IMR-90 (cell line): ENCODE measurements at regions not wholly inside any gene's neighbourhood (a gene's known extent, or its start where the extent isn't known, plus 50 kb on each side); places are given as distances from the start of the nearest gene placed in this dataset.

Experiments used
- ATAC-seq: fragments of 200-7000 bp; cut with Tn5 transposase; 2 replicates; pipeline ENCODE4 v1.9.1; 2020; ENCODE audit warnings: low read depth, mild to moderate bottlenecking, moderate library complexity
- BruUV-seq: library from RNA; stranded (reverse); fragments of 400-500 nt; replicated peaks from 2 replicates; lab custom pipeline; 2021; lab: Mats Ljungman, UMichigan
- CTCF ChIA-PET: fragments of 300-600 bp; formaldehyde crosslinking; extraction: SDS; loops from one replicate; lab custom pipeline; 2021; ENCODE audit warnings: antibody characterized with exemption; lab: Yijun Ruan, JAX
- POLR2A ChIA-PET: fragments of 300-600 bp; sonication (Branson Sonifier 250); formaldehyde crosslinking; loops from one replicate; lab custom pipeline; 2022; ENCODE audit warnings: antibody characterized with exemption; ENCODE audit not compliant: unreplicated experiment; lab: Charles Lee
- DNase-seq: peaks from one replicate; pipeline ENCODE4 v3.0.0; 2013
- H2AFZ ChIP-seq: replicated peaks from 2 replicates; pipeline ENCODE3; 2013; ENCODE audit warnings: low read length, mild to moderate bottlenecking; ENCODE audit not compliant: poor library complexity
- H2AK5ac ChIP-seq: 2 replicates; pipeline ENCODE4 v1.6.1; 2013; ENCODE audit warnings: low read depth, low read length, inconsistent platforms
- H2AK9ac ChIP-seq: replicated peaks from 2 replicates; pipeline ENCODE3; 2013; ENCODE audit warnings: mild to moderate bottlenecking, low read depth, low read length, moderate library complexity; ENCODE audit not compliant: poor library complexity
- H2BK120ac ChIP-seq: 2 replicates; pipeline ENCODE4 v1.6.1; 2013; ENCODE audit warnings: low read depth, low read length, inconsistent platforms
- H2BK15ac ChIP-seq: 3 replicates; pipeline ENCODE4 v1.6.1; 2013; ENCODE audit warnings: low read depth, low read length, inconsistent platforms
- H2BK20ac ChIP-seq: 2 replicates; pipeline ENCODE4 v1.6.1; 2013; ENCODE audit warnings: low read depth, mild to moderate bottlenecking, inconsistent platforms, low read length, moderate library complexity
- H2BK5ac ChIP-seq: 2 replicates; pipeline ENCODE4 v1.6.1; 2013; ENCODE audit warnings: mild to moderate bottlenecking, low read depth, low read length, inconsistent platforms; ENCODE audit not compliant: poor library complexity, severe bottlenecking
- H3K14ac ChIP-seq: replicated peaks from 2 replicates; pipeline ENCODE4 v1.6.1; 2013; ENCODE audit warnings: low read depth, low read length, inconsistent platforms
- H3K18ac ChIP-seq: 2 replicates; pipeline ENCODE4 v1.6.1; 2013; ENCODE audit warnings: low read depth, low read length, control low read depth
- H3K23ac ChIP-seq: 2 replicates; pipeline ENCODE4 v1.6.1; 2013; ENCODE audit warnings: low read depth, low read length, inconsistent platforms
- H3K27ac ChIP-seq: 2 replicates; pipeline ENCODE4 v1.5.1; 2013; ENCODE audit warnings: mild to moderate bottlenecking, control low read depth, low read length; ENCODE audit not compliant: insufficient read depth
- H3K27me3 ChIP-seq: 2 replicates; pipeline ENCODE4 v1.6.1; 2013; ENCODE audit warnings: low read length; ENCODE audit not compliant: control insufficient read depth, insufficient read depth
- H3K36me3 ChIP-seq: 2 replicates; pipeline ENCODE4 v1.6.1; 2013; ENCODE audit warnings: low read length, mixed read lengths; ENCODE audit not compliant: control insufficient read depth, insufficient read depth
- H3K4ac ChIP-seq: 2 replicates; pipeline ENCODE4 v1.6.1; 2013; ENCODE audit warnings: low read depth, low read length, inconsistent platforms
- H3K4me1 ChIP-seq: 2 replicates; pipeline ENCODE4 v1.6.1; 2013; ENCODE audit warnings: low read length, mixed read lengths; ENCODE audit not compliant: control insufficient read depth, insufficient read depth
- H3K4me2 ChIP-seq: 2 replicates; pipeline ENCODE4 v1.6.1; 2013; ENCODE audit warnings: low read depth, mild to moderate bottlenecking, control low read depth, low read length, moderate library complexity
- H3K4me3 ChIP-seq: 2 replicates; pipeline ENCODE4 v1.5.1; 2013; ENCODE audit warnings: low read depth, mild to moderate bottlenecking, control low read depth, low read length, moderate library complexity; ENCODE audit not compliant: insufficient read depth
- H3K56ac ChIP-seq: 2 replicates; pipeline ENCODE4 v1.6.1; 2013; ENCODE audit warnings: low read length, inconsistent platforms; ENCODE audit not compliant: insufficient read depth; ENCODE audit errors: extremely low read depth
- H3K79me1 ChIP-seq, 2 experiments: 2 replicates each; pipeline ENCODE4 v1.6.1; 2013; ENCODE audit warnings: low read length in 2 of 2, inconsistent platforms in 1 of 2, low read depth in 1 of 2
- H3K9ac ChIP-seq: 2 replicates; pipeline ENCODE4 v1.6.1; 2013; ENCODE audit warnings: low read depth, low read length, control low read depth
- H3K9me1 ChIP-seq: 2 replicates; pipeline ENCODE4 v1.6.1; 2013; ENCODE audit warnings: low read length, inconsistent platforms; ENCODE audit not compliant: insufficient read depth
- H3K9me3 ChIP-seq: 2 replicates; pipeline ENCODE4 v1.6.1; 2013; ENCODE audit warnings: low read length; ENCODE audit not compliant: control insufficient read depth, insufficient read depth
- H4K20me1 ChIP-seq: 2 replicates; pipeline ENCODE4 v1.6.1; 2013; ENCODE audit warnings: low read length, inconsistent platforms; ENCODE audit not compliant: insufficient read depth
- H4K5ac ChIP-seq: 2 replicates; pipeline ENCODE4 v1.6.1; 2013; ENCODE audit warnings: mild to moderate bottlenecking, low read depth, low read length, control low read depth
- H4K8ac ChIP-seq, 2 experiments: 2 replicates each; pipeline ENCODE4 v1.6.1; 2013; ENCODE audit warnings: low read depth in 2 of 2, low read length in 2 of 2, control low read depth in 1 of 2, inconsistent platforms in 1 of 2
- H4K91ac ChIP-seq: 2 replicates; pipeline ENCODE4 v1.6.1; 2013; ENCODE audit warnings: low read depth, low read length, inconsistent platforms; ENCODE audit not compliant: insufficient read depth
- BHLHE40 ChIP-seq: fragments of 150-350 bp; IDR thresholded peaks from 2 replicates; pipeline ENCODE4 v1.6.1; 2016; ENCODE audit warnings: mild to moderate bottlenecking, low read depth, low read length
- CEBPB ChIP-seq: IDR thresholded peaks from 2 replicates; pipeline ENCODE4 v1.6.1; 2012; ENCODE audit warnings: low read depth, low read length, improper control_type of control experiment
- CHD1 ChIP-seq: IDR thresholded peaks from 2 replicates; pipeline ENCODE4 v1.6.1; 2012; ENCODE audit warnings: low read depth, low read length, improper control_type of control experiment
- FOS ChIP-seq: fragments of 150-350 bp; IDR thresholded peaks from 2 replicates; pipeline ENCODE4 v1.6.1; 2016; ENCODE audit warnings: low read depth, low read length
- MAFK ChIP-seq: IDR thresholded peaks from 2 replicates; pipeline ENCODE4 v1.6.1; 2012; ENCODE audit warnings: low read depth, low read length, improper control_type of control experiment
- MAZ ChIP-seq: IDR thresholded peaks from 2 replicates; pipeline ENCODE4 v1.6.1; 2012; ENCODE audit warnings: low read depth, mild to moderate bottlenecking, low read length, improper control_type of control experiment, moderate library complexity, borderline replicate concordance
- MXI1 ChIP-seq: IDR thresholded peaks from 2 replicates; pipeline ENCODE4 v1.6.1; 2012; ENCODE audit warnings: low read depth, mild to moderate bottlenecking, low read length, moderate library complexity, borderline replicate concordance
- RAD21 ChIP-seq: IDR thresholded peaks from 2 replicates; pipeline ENCODE4 v1.6.1; 2012; ENCODE audit warnings: low read length, improper control_type of control experiment
- RCOR1 ChIP-seq: IDR thresholded peaks from 2 replicates; pipeline ENCODE4 v1.6.1; 2012; ENCODE audit warnings: mild to moderate bottlenecking, low read length, improper control_type of control experiment; ENCODE audit not compliant: insufficient replicate concordance
- RFX5 ChIP-seq: IDR thresholded peaks from 2 replicates; pipeline ENCODE4 v1.8.0; 2012; ENCODE audit warnings: low read depth, mild to moderate bottlenecking, low read length, moderate library complexity
- SMC3 ChIP-seq: fragments of 150-350 bp; IDR thresholded peaks from 2 replicates; pipeline ENCODE4 v1.6.1; 2016; ENCODE audit warnings: low read depth, mild to moderate bottlenecking, antibody characterized with exemption, low read length, moderate library complexity
- WGBS, 2 experiments: methylation state at CpG; one replicate each; pipeline versions ENCODE4 v1.1.5 to v1.1.7; 2013; ENCODE audit warnings: missing lambda C conversion rate in 2 of 2; ENCODE audit not compliant: insufficient read length in 1 of 2; ENCODE audit errors: extremely low coverage in 2 of 2; 5-methylcytosine and 5-hydroxymethylcytosine counted together
- dilution Hi-C: fragments of 300-500 bp; cut with HindIII; formaldehyde crosslinking; loops from one replicate; pipeline ENCODE4 v1.14.3; 2018; ENCODE audit warnings: low sequenced_read_pairs; ENCODE audit not compliant: unreplicated experiment
- in situ Hi-C: fragments of 300-500 bp; cut with MboI; formaldehyde crosslinking; loops from 3 replicates; pipeline ENCODE4 v1.14.3; 2019; ENCODE audit warnings: low sequenced_read_pairs, inconsistent platforms, mixed read lengths
- intact Hi-C: fragments of 100-400 bp; cut with micrococcal nuclease; formaldehyde crosslinking; loops from 2 replicates; pipeline ENCODE4 v1.10.0; 2022
- TF ChIP-seq, protein P1 (sequence below): conservative IDR thresholded peaks from 2 replicates; pipeline ENCODE4 v1.5.1; 2012; ENCODE audit warnings: mild to moderate bottlenecking, low read depth, low read length, improper control_type of control experiment
- TF ChIP-seq, protein P2 (sequence below): fragments of 150-350 bp; IDR thresholded peaks from 2 replicates; pipeline ENCODE4 v1.6.1; 2017; ENCODE audit warnings: mild to moderate bottlenecking, antibody characterized with exemption, low read length, low read depth

GRCh38 chr2:53561155-53561554, 206.4 kb upstream of the CHAC2 start:
- TF ChIP-seq MAZ (no peak), CEBPB (no peak), FOS (no peak), SMC3 (no peak), CHD1 (no peak), MAFK (no peak), RAD21 (no peak), RCOR1 (no peak), MXI1 (no peak), BHLHE40 (no peak), RFX5 (no peak)
- TF ChIP-seq, protein P1, sequence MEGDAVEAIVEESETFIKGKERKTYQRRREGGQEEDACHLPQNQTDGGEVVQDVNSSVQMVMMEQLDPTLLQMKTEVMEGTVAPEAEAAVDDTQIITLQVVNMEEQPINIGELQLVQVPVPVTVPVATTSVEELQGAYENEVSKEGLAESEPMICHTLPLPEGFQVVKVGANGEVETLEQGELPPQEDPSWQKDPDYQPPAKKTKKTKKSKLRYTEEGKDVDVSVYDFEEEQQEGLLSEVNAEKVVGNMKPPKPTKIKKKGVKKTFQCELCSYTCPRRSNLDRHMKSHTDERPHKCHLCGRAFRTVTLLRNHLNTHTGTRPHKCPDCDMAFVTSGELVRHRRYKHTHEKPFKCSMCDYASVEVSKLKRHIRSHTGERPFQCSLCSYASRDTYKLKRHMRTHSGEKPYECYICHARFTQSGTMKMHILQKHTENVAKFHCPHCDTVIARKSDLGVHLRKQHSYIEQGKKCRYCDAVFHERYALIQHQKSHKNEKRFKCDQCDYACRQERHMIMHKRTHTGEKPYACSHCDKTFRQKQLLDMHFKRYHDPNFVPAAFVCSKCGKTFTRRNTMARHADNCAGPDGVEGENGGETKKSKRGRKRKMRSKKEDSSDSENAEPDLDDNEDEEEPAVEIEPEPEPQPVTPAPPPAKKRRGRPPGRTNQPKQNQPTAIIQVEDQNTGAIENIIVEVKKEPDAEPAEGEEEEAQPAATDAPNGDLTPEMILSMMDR, result no peak
- TF ChIP-seq, protein P2, sequence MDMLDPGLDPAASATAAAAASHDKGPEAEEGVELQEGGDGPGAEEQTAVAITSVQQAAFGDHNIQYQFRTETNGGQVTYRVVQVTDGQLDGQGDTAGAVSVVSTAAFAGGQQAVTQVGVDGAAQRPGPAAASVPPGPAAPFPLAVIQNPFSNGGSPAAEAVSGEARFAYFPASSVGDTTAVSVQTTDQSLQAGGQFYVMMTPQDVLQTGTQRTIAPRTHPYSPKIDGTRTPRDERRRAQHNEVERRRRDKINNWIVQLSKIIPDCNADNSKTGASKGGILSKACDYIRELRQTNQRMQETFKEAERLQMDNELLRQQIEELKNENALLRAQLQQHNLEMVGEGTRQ, result no peak
- Histone ChIP-seq H2BK5ac (no peak overlapping the region), H4K91ac (no peak overlapping the region), H4K20me1 (no peaks in the 10 kb centered on the region), H2BK15ac (no peak overlapping the region), H3K27me3 (no peaks in the 10 kb centered on the region), H4K5ac (no peak overlapping the region), H3K4me1 (no peaks in the 10 kb centered on the region), H3K4me3 (no peak overlapping the region), H3K79me1 (no peaks in the 10 kb centered on the region), H3K9me3 (peaks cover 2% of the 10 kb centered on the region; the same call in 1 of the 2 replicates), H3K18ac (no peak overlapping the region), H3K56ac (no peak overlapping the region), H4K8ac (no peak overlapping the region), H3K14ac (no peak overlapping the region), H2AFZ (no peak overlapping the region), H2AK5ac (no peak overlapping the region), H3K9ac (no peak overlapping the region), H3K36me3 (no peaks in the 10 kb centered on the region), H3K9me1 (no peaks in the 10 kb centered on the region), H3K23ac (no peak overlapping the region), H3K27ac (no peak overlapping the region), H3K4me2 (no peak overlapping the region), H2AK9ac (no peak overlapping the region), H2BK120ac (no peak overlapping the region), H3K4ac (no peak overlapping the region), H2BK20ac (no peak overlapping the region)
- intact Hi-C loops, result no loop called here
- DNase-seq (no peak), ATAC-seq (no peak)
- ChIA-PET POLR2A (no interaction called here), CTCF (no interaction called here)
- no TSS peak for BruUV-seq
- dilution Hi-C loops, result no loop called here
- WGBS, 2 experiments, result no CpG with 5 or more reads among the region's 4 CpGs
- in situ Hi-C loops, result no loop called here
